Right cardiac atrium (tissue), 5 donors: ENCODE measurements at regions not wholly inside any gene's neighbourhood (a gene's known extent, or its start where the extent isn't known, plus 50 kb on each side); places are given as distances from the start of the nearest gene placed in this dataset.

ENCODE experiments used
- ATAC-seq, 2 donors: fragments of 200-7000 bp; cut with Tn5 transposase; one replicate each; pipeline versions ENCODE4 v1.8.0 to v1.9.1; 2020; ENCODE audit warnings: moderate library complexity in 2 of 2, mild to moderate bottlenecking in 1 of 2
- DNase-seq, 3 donors: peaks; one replicate each; pipeline ENCODE4 v3.0.0-alpha.2; 2020
- H3K27ac ChIP-seq: one replicate; pipeline ENCODE4 v1.5.1; 2013; ENCODE audit warnings: mild to moderate bottlenecking, low read length, control low read depth, moderate library complexity
- H3K27me3 ChIP-seq: one replicate; pipeline ENCODE4 v1.6.1; 2013; ENCODE audit not compliant: control insufficient read depth, insufficient read depth
- H3K4me1 ChIP-seq: one replicate; pipeline ENCODE4 v1.6.1; 2013; ENCODE audit warnings: low read length; ENCODE audit not compliant: control insufficient read depth, insufficient read depth
- H3K4me3 ChIP-seq: one replicate; pipeline ENCODE4 v1.5.1; 2013; ENCODE audit warnings: low read length, control low read depth
- H3K9me3 ChIP-seq: one replicate; pipeline ENCODE4 v1.6.1; 2013; ENCODE audit warnings: low read length; ENCODE audit not compliant: control insufficient read depth
- WGBS: extraction: QIAGEN DNeasy Blood & Tissue Kit; methylation state at CpG from one replicate; pipeline ENCODE4 v1.1.7; 2013; 5-methylcytosine and 5-hydroxymethylcytosine counted together
- intact Hi-C, 4 donors: fragments of 100-400 bp; cut with DNase I; formaldehyde crosslinking; loops; one replicate each; pipeline versions ENCODE4 v1.11.0 to v1.14.0; 2022 to 2023
- donor health status: healthy with polysubstance abuse.
- donor health status: DM: no; HTN: yes; CAD: no.
- donor health status: DM: no; HTN: no; CAD: no.
- donor health status: DM: no; HTN: yes; CAD: no; lungs with severe emphysema.
- donor health status: DM: yes; HTN: yes; CAD: no.

- 67% methylated on average over 1 of the region's 1 CpG for WGBS
Observed at GRCh38 chr1:82901118-82901517, 1097.8 kb downstream of the TTLL7 start.

DNA sequence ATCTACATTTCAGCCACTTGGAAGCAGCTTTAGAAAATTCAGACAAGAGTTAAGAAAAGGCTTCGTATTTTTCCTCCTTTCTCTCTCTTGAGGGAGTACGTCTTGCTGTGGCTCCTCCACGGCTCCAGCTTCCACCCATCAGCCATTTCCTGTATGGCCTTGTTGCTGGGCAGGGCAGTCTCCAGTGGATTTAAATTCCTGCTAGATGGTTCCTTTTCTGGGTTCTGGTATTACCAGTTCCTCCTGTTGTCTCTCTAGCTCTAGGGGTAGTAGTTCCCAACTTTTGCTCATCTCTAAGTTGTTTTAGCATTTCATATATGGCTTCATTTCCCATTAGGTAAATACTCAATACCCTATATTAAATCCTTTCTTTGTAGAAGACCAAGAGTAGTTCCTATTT is 1098.3 kb downstream of the ADGRL2 start:
- intact Hi-C loops = no loop called here
- DNase-seq (no peak), ATAC-seq (no peak)
- no peak overlapping the region for H3K4me3 ChIP-seq
- no peaks in the 10 kb centered on the region for H3K4me1 ChIP-seq
- 59% methylated on average over 3 of the region's 3 CpGs for WGBS
- no peak overlapping the region for H3K27ac ChIP-seq
- no peaks in the 10 kb centered on the region for H3K9me3 ChIP-seq
- H3K27me3 ChIP-seq = no peaks in the 10 kb centered on the region

More at GRCh38 chr1:82901118-82901517, 1097.8 kb downstream of the TTLL7 start:
- DNase-seq = no peak
- Histone ChIP-seq H3K4me3 (no peak overlapping the region), H3K27ac (no peak overlapping the region), H3K9me3 (no peaks in the 10 kb centered on the region), H3K27me3 (no peaks in the 10 kb centered on the region), H3K4me1 (no peaks in the 10 kb centered on the region)
- no peak for ATAC-seq
- intact Hi-C loops = no loop called here

- no peak overlapping the region for H3K4me3 ChIP-seq
- H3K27me3 ChIP-seq = no peaks in the 10 kb centered on the region
- intact Hi-C loops = no loop called here
- no peak for DNase-seq
- H3K4me1 ChIP-seq = no peaks in the 10 kb centered on the region
- no peak overlapping the region for H3K27ac ChIP-seq
- no peak for ATAC-seq
- H3K9me3 ChIP-seq = no peaks in the 10 kb centered on the region
- WGBS = 61% methylated on average over 1 of the region's 1 CpG
Observed at GRCh38 chr1:82897549-82897948, 1096.8 kb downstream of the ADGRL2 start.

DNA sequence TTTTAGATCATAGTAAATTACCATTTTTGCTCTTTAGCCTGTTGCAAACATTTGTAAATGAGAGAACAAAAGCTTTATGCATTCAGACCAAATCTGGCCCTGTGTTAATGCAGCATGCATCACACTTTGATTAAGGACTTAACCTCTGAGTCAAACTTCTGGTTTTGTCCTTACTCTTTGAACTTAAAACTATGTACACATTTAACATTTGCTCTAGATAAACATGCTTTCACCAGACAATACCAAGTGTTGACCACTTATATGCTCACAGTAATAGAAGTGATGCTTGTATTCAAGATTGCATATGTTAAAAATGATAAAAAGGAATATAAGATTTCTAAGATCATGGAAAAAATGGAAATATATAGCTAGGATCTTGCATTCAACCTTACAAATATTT is 1095.3 kb downstream of the ADGRL2 start:
- no peak overlapping the region for H3K4me3 ChIP-seq
- no peaks in the 10 kb centered on the region for H3K27me3 ChIP-seq
- no peak for ATAC-seq
- DNase-seq = no peak
- no peaks in the 10 kb centered on the region for H3K9me3 ChIP-seq
- intact Hi-C loops = no loop called here
- H3K4me1 ChIP-seq = no peaks in the 10 kb centered on the region
- H3K27ac ChIP-seq = no peak overlapping the region

DNA sequence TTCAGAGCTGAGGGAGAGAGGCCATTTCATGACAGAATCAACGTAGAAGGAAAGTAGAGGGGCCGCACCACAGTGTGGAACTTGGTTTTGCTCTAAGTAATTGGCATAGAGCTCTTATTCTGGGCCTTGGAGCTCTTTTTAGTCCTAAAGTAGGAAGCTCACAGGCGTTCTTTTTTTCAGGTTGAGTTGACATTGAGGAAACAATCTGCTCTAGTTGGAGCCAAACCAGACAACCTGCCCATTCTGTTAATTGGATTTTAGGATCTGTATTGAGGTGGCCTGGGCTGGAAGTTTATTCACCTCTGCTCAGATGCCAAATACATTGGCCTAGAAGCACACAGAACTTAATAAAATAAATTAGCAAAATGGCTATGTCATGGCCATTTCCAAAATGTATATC is 1093.9 kb downstream of the ADGRL2 start:
- intact Hi-C loops = no loop called here
- H3K9me3 ChIP-seq = no peaks in the 10 kb centered on the region
- no peak for DNase-seq
- no peaks in the 10 kb centered on the region for H3K27me3 ChIP-seq
- no peaks in the 10 kb centered on the region for H3K4me1 ChIP-seq
- H3K27ac ChIP-seq = no peak overlapping the region
- no peak overlapping the region for H3K4me3 ChIP-seq
- ATAC-seq = no peak
- 86% methylated on average over 3 of the region's 3 CpGs for WGBS

- ATAC-seq = no peak
- H3K9me3 ChIP-seq = no peaks in the 10 kb centered on the region
- no peak overlapping the region for H3K4me3 ChIP-seq
- intact Hi-C loops = no loop called here
- H3K4me1 ChIP-seq = no peaks in the 10 kb centered on the region
- 96% methylated on average over 5 of the region's 5 CpGs for WGBS
- no peaks in the 10 kb centered on the region for H3K27me3 ChIP-seq
- no peak overlapping the region for H3K27ac ChIP-seq
- DNase-seq = no peak
Observed at GRCh38 chr1:82893712-82894470, 1093.2 kb downstream of the ADGRL2 start.

DNA sequence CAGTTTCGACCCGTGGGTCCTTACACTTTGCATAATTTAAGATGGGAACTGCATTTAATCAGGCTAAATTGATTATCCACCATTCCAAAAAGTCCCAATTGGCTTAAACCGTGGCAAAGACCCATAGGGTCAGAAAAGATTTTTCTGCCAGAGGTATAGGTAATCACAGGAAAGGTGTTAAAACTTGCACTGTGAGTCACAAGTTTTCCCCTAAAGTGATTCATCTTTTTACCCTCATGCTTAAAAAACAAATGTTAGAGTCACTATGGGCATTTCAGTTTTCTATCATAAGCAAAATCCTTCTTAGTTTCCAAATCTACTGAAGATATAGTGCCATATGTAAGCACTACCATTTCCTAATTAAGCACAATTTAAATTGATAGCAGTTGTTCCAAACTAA is 1079.8 kb downstream of the ADGRL2 start:
- intact Hi-C loops = no loop called here
- no peak for DNase-seq
- Histone ChIP-seq H3K9me3 (no peaks in the 10 kb centered on the region), H3K4me1 (no peaks in the 10 kb centered on the region), H3K27ac (no peak overlapping the region), H3K4me3 (no peak overlapping the region), H3K27me3 (no peaks in the 10 kb centered on the region)
- ATAC-seq = no peak
- WGBS = 87% methylated on average over 3 of the region's 3 CpGs

DNA sequence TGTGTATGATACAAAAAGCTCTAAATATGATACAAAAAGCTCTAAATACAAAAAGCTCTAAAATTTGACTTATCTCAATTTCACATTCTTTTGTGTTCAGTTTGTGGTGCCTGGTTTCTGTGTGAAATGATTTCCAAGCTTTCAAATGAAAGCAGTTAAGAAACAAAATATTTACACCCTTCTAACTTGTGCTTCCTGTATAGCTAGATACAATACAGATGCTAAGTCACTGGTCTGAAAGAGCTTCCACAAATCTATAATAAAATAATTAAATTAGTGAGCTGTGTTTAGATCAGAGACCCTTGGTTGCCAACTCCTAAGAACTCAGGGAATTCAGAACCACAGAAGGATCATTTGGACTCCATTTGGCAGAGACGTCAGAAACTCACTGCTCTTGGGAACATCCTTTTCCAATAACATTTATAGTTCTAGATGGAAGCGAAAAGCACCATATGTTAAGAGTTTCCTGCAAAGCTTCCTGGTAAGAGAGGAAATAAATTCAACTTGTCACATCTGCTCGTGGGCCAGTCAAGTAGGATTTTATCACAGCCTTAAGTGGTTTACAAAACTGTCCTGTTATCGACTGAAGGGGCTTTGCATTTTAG is 1079.1 kb downstream of the ADGRL2 start:
- DNase-seq = no peak
- Histone ChIP-seq H3K27me3 (no peaks in the 10 kb centered on the region), H3K27ac (no peak overlapping the region), H3K4me1 (no peaks in the 10 kb centered on the region), H3K4me3 (no peak overlapping the region), H3K9me3 (no peaks in the 10 kb centered on the region)
- ATAC-seq = no peak
- intact Hi-C loops = no loop called here
- 29% methylated on average over 4 of the region's 4 CpGs for WGBS

DNA sequence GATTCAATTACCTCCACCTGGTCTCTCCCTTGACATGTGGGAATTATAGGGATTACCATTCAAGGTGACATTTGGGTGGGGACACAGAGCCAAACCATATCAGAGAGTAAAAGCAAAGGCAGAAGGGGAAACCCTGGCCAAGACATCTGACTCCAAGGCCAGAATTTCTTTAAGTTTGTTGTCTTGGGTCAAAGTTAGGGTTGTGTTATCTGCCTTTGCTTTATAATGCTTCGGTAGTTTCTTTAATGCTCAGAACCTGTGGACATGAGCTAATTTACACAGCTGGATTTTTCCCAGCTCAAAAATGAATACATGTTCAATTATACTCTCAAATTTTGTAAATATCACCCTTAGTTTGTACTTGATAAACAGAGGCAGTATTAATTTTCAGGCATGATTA is 1074.4 kb downstream of the ADGRL2 start:
- Histone ChIP-seq H3K27me3 (no peaks in the 10 kb centered on the region), H3K4me3 (no peak overlapping the region), H3K4me1 (no peaks in the 10 kb centered on the region), H3K9me3 (no peaks in the 10 kb centered on the region), H3K27ac (no peak overlapping the region)
- WGBS = 95% methylated on average over 1 of the region's 1 CpG
- intact Hi-C loops = no loop called here
- DNase-seq (no peak), ATAC-seq (no peak)

DNA sequence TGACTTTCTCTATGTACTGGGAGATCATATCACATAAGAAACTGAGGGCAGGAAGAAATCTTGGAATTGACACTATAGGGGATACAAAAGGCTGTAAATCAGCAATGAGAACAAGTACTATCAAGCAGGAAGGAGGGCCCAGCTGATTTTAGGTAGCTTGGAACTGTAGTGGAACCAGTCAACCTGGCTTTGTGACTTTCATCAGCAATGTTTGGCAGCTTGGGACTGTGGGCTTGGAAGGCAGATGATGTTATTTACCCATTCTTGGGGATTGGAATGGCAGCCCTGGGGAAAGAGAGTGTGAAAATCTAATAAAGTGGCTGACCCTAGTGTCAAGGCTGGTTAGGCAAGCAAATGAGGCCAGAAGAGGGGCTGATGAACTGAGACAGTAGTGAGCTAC is 1073.3 kb downstream of the ADGRL2 start:
- no peaks in the 10 kb centered on the region for H3K27me3 ChIP-seq
- ATAC-seq (no peak), DNase-seq (no peak)
- H3K4me1 ChIP-seq = no peaks in the 10 kb centered on the region
- no peak overlapping the region for H3K27ac ChIP-seq
- intact Hi-C loops = no loop called here
- H3K4me3 ChIP-seq = no peak overlapping the region
- no peaks in the 10 kb centered on the region for H3K9me3 ChIP-seq

GRCh38 chr1:82870332-82870731 is 1069.6 kb downstream of the ADGRL2 start:
- intact Hi-C loops = no loop called here
- Histone ChIP-seq H3K4me1 (no peaks in the 10 kb centered on the region), H3K4me3 (no peak overlapping the region), H3K9me3 (no peaks in the 10 kb centered on the region), H3K27ac (no peak overlapping the region), H3K27me3 (no peaks in the 10 kb centered on the region)
- WGBS = 99% methylated on average over 2 of the region's 2 CpGs
- ATAC-seq = no peak
- no peak for DNase-seq

- H3K4me1 ChIP-seq = no peaks in the 10 kb centered on the region
- H3K27ac ChIP-seq = no peak overlapping the region
- H3K9me3 ChIP-seq = no peaks in the 10 kb centered on the region
- no peaks in the 10 kb centered on the region for H3K27me3 ChIP-seq
- DNase-seq = no peak
- no peak for ATAC-seq
- intact Hi-C loops = no loop called here
- no peak overlapping the region for H3K4me3 ChIP-seq
- WGBS = 76% methylated on average over 4 of the region's 4 CpGs
Observed at GRCh38 chr1:82867781-82868180, 1067.0 kb downstream of the ADGRL2 start.
